SJCRH30 (cell line): ENCODE measurements at regions not wholly inside any gene's neighbourhood (a gene's known extent, or its start where the extent isn't known, plus 50 kb on each side); places are given as distances from the start of the nearest gene placed in this dataset.

Experiments
- DNase-seq, 2 experiments: peaks; one replicate each; pipeline ENCODE4 v3.0.0-alpha.2; 2015 to 2020
- H3K27ac ChIP-seq: fragments of 250-450 bp; sonication (Bioruptor Pico); 2 replicates; pipeline ENCODE4 v1.5.1; 2020; ENCODE audit warnings: mild to moderate bottlenecking, moderate library complexity
- H3K27me3 ChIP-seq: fragments of 250-450 bp; sonication (Bioruptor Pico); 2 replicates; pipeline ENCODE4 v1.5.1; 2020; ENCODE audit warnings: mild to moderate bottlenecking, moderate library complexity
- H3K36me3 ChIP-seq: fragments of 250-450 bp; sonication (Bioruptor Pico); 2 replicates; pipeline ENCODE4 v1.5.1; 2020; ENCODE audit warnings: mild to moderate bottlenecking, moderate library complexity
- H3K4me1 ChIP-seq: fragments of 250-450 bp; sonication (Bioruptor Pico); 2 replicates; pipeline ENCODE4 v1.5.1; 2020; ENCODE audit warnings: mild to moderate bottlenecking, moderate library complexity
- H3K4me3 ChIP-seq: fragments of 250-450 bp; sonication (Bioruptor Pico); 2 replicates; pipeline ENCODE4 v1.5.1; 2020; ENCODE audit warnings: mild to moderate bottlenecking, moderate library complexity
- H3K9me3 ChIP-seq: fragments of 250-450 bp; sonication (Bioruptor Pico); replicated peaks from 2 replicates; pipeline ENCODE4 v1.5.1; 2020; ENCODE audit warnings: mild to moderate bottlenecking, moderate library complexity

GRCh38 chr4:71841336-71841735 is 57.5 kb upstream of the GC start:
- H3K36me3 ChIP-seq: no peaks in the 10 kb centered on the region
- DNase-seq: no peak
- no peaks in the 10 kb centered on the region for H3K4me1 ChIP-seq
- no peaks in the 10 kb centered on the region for H3K27me3 ChIP-seq
- H3K27ac ChIP-seq: no peak overlapping the region
- H3K4me3 ChIP-seq: no peak overlapping the region
- H3K9me3 ChIP-seq: no peaks in the 10 kb centered on the region

DNA sequence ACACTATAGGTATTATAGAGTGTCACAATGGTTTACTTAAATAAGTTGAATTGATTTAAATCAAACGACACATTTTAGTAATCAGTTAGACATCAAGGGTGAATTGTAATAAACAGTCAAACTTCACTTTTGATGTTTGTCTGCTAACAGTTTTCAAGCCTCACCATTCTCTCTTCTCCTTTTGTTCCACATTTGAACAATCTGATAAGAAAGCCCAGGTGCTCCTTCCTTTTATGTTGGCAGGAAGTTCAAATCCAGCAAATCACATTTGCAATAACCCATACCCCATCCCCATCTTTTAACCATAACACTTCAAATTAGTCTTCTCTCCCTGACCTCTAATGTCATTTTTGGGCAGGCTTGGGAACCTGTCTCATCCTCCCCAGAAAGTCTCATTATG is 63.4 kb upstream of the GC start:
- Histone ChIP-seq H3K4me3 (no peak overlapping the region), H3K4me1 (no peaks in the 10 kb centered on the region), H3K27me3 (no peaks in the 10 kb centered on the region), H3K36me3 (no peaks in the 10 kb centered on the region), H3K9me3 (no peaks in the 10 kb centered on the region), H3K27ac (no peak overlapping the region)
- DNase-seq: no peak

DNA sequence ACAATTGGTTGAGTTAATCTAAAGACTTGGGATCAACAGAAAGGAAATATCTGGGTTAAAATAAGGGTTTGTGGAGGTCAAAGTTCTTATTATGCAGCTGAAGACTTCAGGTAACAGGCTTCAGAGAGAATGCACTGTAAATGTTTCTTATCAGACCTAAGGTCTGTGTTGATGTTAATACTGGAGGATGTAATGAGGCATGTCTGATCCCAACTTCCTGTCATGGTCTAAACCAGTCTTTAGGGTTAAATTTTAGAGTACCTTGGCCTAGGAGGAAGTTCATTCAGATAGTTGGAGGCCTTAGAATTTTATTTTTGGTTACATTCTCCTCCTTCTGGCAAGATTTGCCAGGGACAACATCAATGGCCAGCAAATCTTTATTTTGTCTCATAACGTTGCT is 72.1 kb upstream of the GC start:
- peaks cover 5% of the 10 kb centered on the region for H3K9me3 ChIP-seq

DNA sequence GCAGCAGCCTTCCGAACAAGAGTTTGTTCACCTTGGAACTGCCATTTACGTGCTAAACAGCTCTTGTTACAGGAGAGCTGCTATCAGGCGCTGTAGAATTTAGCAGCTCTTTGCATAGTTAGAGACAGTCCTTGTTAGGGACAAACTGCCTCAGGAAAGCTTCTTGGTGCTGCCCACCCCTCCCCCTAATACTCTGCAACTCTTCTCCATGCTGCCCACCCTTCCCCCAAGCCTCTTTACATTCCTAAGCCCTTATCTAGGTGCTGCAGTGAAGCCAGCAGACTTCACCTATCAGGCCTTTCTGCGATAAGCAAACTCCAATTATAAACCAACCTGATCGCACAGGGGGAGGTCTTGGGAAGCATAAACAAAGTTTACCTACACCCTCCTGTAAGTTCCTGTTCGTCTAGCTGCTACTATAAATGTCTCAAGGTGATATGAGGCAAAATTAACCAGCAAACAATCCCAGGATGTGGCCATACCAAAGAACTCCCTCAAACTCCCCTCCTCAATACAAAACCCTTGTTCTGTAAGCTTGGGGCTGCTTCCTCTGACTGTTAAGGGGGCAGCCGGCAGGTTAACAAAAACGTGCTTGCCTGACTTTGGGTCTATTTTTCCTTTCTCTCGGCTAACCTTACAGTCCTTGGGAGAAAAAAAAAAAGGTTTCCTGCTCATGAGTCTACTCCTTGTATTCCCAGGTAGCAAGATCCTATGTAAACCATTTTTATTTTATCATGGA is 74.0 kb upstream of the GC start:
- Histone ChIP-seq H3K4me3 (no peak overlapping the region), H3K9me3 (peaks cover 7% of the 10 kb centered on the region), H3K27me3 (no peaks in the 10 kb centered on the region), H3K36me3 (no peaks in the 10 kb centered on the region), H3K4me1 (no peaks in the 10 kb centered on the region), H3K27ac (no peak overlapping the region)
- DNase-seq: no peak

More for the DNA sequence above, 72.1 kb upstream of the GC start:
- peak in 1 of 2 experiments; percentile 4 for DNase-seq
- Histone ChIP-seq H3K36me3 (no peaks in the 10 kb centered on the region), H3K27me3 (no peaks in the 10 kb centered on the region), H3K27ac (no peak overlapping the region), H3K4me1 (no peaks in the 10 kb centered on the region), H3K4me3 (no peak overlapping the region)

- peak in 1 of 2 experiments; percentile 33 for DNase-seq
- H3K4me1 ChIP-seq: no peaks in the 10 kb centered on the region
- H3K27ac ChIP-seq: no peak overlapping the region
- no peaks in the 10 kb centered on the region for H3K27me3 ChIP-seq
- H3K36me3 ChIP-seq: no peaks in the 10 kb centered on the region
- H3K4me3 ChIP-seq: no peak overlapping the region
- peaks cover 7% of the 10 kb centered on the region for H3K9me3 ChIP-seq
Measured at GRCh38 chr4:71860643-71861042, 76.8 kb upstream of the GC start.

DNA sequence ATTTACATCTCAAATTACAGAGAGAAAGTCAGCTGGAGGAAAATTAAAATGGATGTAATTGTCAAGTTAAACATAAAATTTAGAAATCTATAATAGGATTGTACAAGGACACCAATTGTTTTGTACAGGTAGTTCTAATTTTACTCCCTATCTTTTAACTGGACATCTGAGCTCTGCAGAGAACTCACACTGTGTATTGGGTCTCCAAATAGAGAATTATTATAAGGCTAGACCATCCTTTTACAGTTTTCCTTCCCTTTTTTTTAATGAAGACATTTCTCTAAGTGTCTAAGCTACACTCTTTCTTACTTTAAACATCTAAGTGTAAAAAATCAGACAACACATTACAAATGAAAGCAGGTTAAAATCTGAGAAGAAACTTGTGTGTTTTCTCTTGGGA is 78.4 kb upstream of the GC start:
- Histone ChIP-seq H3K9me3 (peaks cover 7% of the 10 kb centered on the region), H3K36me3 (no peaks in the 10 kb centered on the region), H3K4me3 (no peak overlapping the region), H3K4me1 (no peaks in the 10 kb centered on the region), H3K27me3 (no peaks in the 10 kb centered on the region), H3K27ac (no peak overlapping the region)
- DNase-seq: no peak

DNA sequence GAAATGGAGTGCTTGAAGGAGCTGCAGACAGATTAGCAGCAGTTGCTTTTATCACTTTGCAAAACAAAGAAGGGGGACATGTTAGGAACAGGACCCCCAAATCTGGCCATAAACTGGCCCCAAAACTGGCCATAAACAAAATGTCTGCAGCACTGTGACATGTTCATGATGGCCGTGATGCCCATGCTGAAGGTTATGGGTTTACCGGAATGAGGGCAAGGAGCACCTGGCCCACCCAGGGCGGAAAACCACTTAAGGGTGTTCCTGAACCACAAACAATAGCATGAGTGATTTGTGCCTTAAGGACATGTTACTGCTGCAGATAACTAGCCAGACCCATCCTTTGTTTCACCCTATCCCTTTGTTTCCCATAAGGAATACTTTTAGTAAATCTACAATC is 79.6 kb upstream of the GC start:
- H3K4me1 ChIP-seq: no peaks in the 10 kb centered on the region
- no peaks in the 10 kb centered on the region for H3K36me3 ChIP-seq
- no peak overlapping the region for H3K27ac ChIP-seq
- no peak for DNase-seq
- no peak overlapping the region for H3K4me3 ChIP-seq
- H3K27me3 ChIP-seq: no peaks in the 10 kb centered on the region
- peaks cover 7% of the 10 kb centered on the region for H3K9me3 ChIP-seq

GRCh38 chr4:71864380-71864779 is 80.5 kb upstream of the GC start:
- DNase-seq: no peak
- Histone ChIP-seq H3K4me1 (no peaks in the 10 kb centered on the region), H3K4me3 (no peak overlapping the region), H3K27me3 (no peaks in the 10 kb centered on the region), H3K27ac (no peak overlapping the region), H3K36me3 (no peaks in the 10 kb centered on the region), H3K9me3 (peaks cover 7% of the 10 kb centered on the region)

DNA sequence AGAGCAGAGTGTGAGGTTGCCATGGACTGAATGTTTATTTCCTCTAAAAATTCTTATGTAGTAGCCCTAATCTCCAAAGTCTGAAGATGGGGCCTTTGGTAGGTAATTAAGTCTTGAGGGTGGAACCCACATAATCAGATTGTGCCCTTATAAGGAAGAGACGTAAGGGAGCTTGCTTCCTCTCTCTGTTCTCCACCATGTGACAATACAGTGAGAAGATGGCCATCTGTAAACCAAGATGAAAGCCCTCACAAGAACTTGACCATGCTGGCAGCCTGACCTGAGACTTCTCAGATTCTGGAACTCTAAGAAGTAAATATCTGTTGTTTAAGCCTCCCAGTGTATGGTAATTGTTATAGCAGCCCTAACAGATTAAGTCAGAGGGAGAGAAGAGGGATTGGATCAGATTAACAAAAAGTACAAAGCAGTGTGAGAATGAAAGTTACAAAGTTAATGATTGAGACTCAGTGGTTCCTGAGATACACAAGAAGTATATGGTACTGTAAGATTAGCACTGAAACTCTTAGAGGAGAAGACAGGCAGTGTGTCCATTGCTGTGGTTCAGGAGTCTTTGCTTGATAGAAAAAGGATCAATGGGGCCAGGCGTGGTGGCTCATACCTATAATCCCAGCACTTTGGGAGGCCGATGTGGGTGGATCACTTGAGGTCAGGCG is 82.5 kb upstream of the GC start:
- no peaks in the 10 kb centered on the region for H3K27me3 ChIP-seq
- H3K4me1 ChIP-seq: no peaks in the 10 kb centered on the region
- no peak for DNase-seq
- no peaks in the 10 kb centered on the region; the same call in 1 of the 2 replicates for H3K9me3 ChIP-seq
- no peak overlapping the region for H3K27ac ChIP-seq
- H3K4me3 ChIP-seq: no peak overlapping the region
- no peaks in the 10 kb centered on the region for H3K36me3 ChIP-seq

DNA sequence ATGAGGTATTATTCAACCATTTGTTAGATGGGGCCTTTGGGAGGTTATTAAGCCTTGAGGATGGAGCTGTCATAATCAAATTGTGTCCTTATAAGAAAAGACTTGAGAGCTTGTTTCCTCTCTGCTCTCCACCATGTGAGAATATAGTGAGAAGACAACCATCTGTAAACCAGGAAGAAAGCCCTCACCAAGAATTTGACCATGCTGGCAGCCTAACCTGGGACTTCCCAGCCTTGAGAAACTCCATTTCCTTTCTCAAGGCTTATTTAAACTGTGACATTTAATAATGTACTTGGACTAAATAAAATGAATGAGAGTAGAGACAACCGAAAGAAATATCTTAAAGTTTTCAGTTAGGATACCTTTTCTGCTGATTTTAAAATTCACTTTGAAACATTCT is 83.7 kb upstream of the GC start:
- H3K27ac ChIP-seq: no peak overlapping the region
- H3K4me3 ChIP-seq: no peak overlapping the region
- H3K36me3 ChIP-seq: no peaks in the 10 kb centered on the region
- no peaks in the 10 kb centered on the region; the same call in 1 of the 2 replicates for H3K9me3 ChIP-seq
- no peaks in the 10 kb centered on the region for H3K27me3 ChIP-seq
- H3K4me1 ChIP-seq: no peaks in the 10 kb centered on the region
- no peak for DNase-seq

GRCh38 chr4:71870456-71870855 is 86.6 kb upstream of the GC start:
- no peak overlapping the region for H3K4me3 ChIP-seq
- no peaks in the 10 kb centered on the region for H3K4me1 ChIP-seq
- no peaks in the 10 kb centered on the region for H3K27me3 ChIP-seq
- no peaks in the 10 kb centered on the region for H3K36me3 ChIP-seq
- no peak for DNase-seq
- no peak overlapping the region for H3K27ac ChIP-seq
- no peaks in the 10 kb centered on the region; the same call in 1 of the 2 replicates for H3K9me3 ChIP-seq

GRCh38 chr4:71872221-71872620 is 88.3 kb upstream of the GC start:
- Histone ChIP-seq H3K36me3 (no peaks in the 10 kb centered on the region), H3K27me3 (no peaks in the 10 kb centered on the region), H3K27ac (no peak overlapping the region)

DNA sequence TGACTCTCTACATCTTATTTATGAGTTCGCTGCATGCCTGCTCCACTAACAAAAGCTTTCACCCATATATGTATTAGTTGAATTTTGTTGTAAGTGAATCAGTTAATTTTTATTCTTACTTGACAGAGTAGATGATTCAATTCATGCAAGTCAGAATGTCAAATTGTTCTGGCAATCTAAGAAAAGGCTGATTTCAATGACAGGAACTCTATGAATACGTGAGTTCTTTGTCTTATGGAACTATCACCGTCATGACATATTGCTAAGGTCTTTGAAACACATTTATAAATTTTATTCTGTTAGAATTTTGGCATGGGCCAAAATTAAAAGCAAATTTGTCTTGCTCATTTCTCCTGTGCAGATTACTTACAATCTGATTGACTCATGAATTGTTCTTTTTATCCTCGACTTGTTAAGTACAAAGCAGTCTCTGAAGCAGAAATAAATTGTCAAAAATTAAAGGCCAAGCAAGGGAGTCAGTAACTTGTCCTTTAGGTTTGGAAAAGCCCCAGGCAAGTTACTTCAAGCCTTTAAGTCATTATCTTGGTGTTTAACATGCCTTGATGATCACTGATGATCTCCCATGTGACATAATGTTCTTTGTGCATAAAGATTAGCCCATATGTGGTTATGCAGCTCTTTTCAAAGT is 89.0 kb upstream of the GC start:
- H3K4me3 ChIP-seq: no peak overlapping the region
- no peaks in the 10 kb centered on the region for H3K9me3 ChIP-seq
- no peaks in the 10 kb centered on the region for H3K36me3 ChIP-seq
- no peaks in the 10 kb centered on the region for H3K4me1 ChIP-seq
- no peak for DNase-seq
- no peak overlapping the region for H3K27ac ChIP-seq
- no peaks in the 10 kb centered on the region for H3K27me3 ChIP-seq

More at GRCh38 chr4:71872221-71872620, 88.3 kb upstream of the GC start:
- Histone ChIP-seq H3K4me3 (no peak overlapping the region), H3K4me1 (no peaks in the 10 kb centered on the region), H3K9me3 (no peaks in the 10 kb centered on the region; the same call in 1 of the 2 replicates)
- no peak for DNase-seq

GRCh38 chr4:71878376-71878775 is 94.5 kb upstream of the GC start:
- Histone ChIP-seq H3K4me3 (no peak overlapping the region), H3K27me3 (no peaks in the 10 kb centered on the region; the same call in none of the 2 replicates), H3K9me3 (no peaks in the 10 kb centered on the region), H3K4me1 (no peaks in the 10 kb centered on the region), H3K27ac (no peak overlapping the region), H3K36me3 (no peaks in the 10 kb centered on the region)
- no peak for DNase-seq

GRCh38 chr4:71882113-71882841 is 98.4 kb upstream of the GC start:
- Histone ChIP-seq H3K27ac (no peak overlapping the region), H3K4me1 (no peaks in the 10 kb centered on the region), H3K27me3 (no peaks in the 10 kb centered on the region; the same call in none of the 2 replicates), H3K36me3 (no peaks in the 10 kb centered on the region), H3K4me3 (no peak overlapping the region), H3K9me3 (no peaks in the 10 kb centered on the region)
- DNase-seq: no peak
